IPS-18c (cell line): ENCODE measurements at regions not wholly inside any gene's neighbourhood (a gene's known extent, or its start where the extent isn't known, plus 50 kb on each side); places are given as distances from the start of the nearest gene placed in this dataset.
"Not testable (repeated sequence)": the region's sequence is repeated elsewhere in the genome, so short reads cannot be mapped to it uniquely, and the experiment has no call there.

Experiments
- H3K4me3 ChIP-seq: 2 replicates; pipeline ENCODE4 v1.7.0; 2013; ENCODE audit warnings: low read depth, mild to moderate bottlenecking, low read length, moderate library complexity; ENCODE audit not compliant: insufficient read depth
- H3K9me3 ChIP-seq: one replicate; pipeline ENCODE4 v1.6.1; 2013; ENCODE audit warnings: mild to moderate bottlenecking, low read length, moderate library complexity; ENCODE audit not compliant: control insufficient read depth, insufficient read depth

GRCh38 chr4:181853881-181854511 lies 389.2 kb upstream of the TENM3 start:
- Histone ChIP-seq H3K9me3 (no peaks in the 10 kb centered on the region), H3K4me3 (no peak overlapping the region)

- no peaks in the 10 kb centered on the region for H3K9me3 ChIP-seq
- H3K4me3 ChIP-seq, result no peak overlapping the region
Measured at GRCh38 chr4:181855307-181855706, 387.9 kb upstream of the TENM3 start.

GRCh38 chr4:181857471-181857870 lies 385.7 kb upstream of the TENM3 start:
- H3K4me3 ChIP-seq, result not testable (repeated sequence)

GRCh38 chr4:181858741-181859140 lies 384.5 kb upstream of the TENM3 start:
- Histone ChIP-seq H3K9me3 (no peaks in the 10 kb centered on the region), H3K4me3 (no peak overlapping the region)

More at GRCh38 chr4:181857471-181857870, 385.7 kb upstream of the TENM3 start:
- not testable (repeated sequence) for H3K9me3 ChIP-seq

GRCh38 chr4:181859439-181859838 lies 383.8 kb upstream of the TENM3 start:
- H3K9me3 ChIP-seq, result no peaks in the 10 kb centered on the region
- H3K4me3 ChIP-seq, result no peak overlapping the region

- Histone ChIP-seq H3K9me3 (no peaks in the 10 kb centered on the region), H3K4me3 (no peak overlapping the region)
Measured at GRCh38 chr4:181860157-181860556, 383.0 kb upstream of the TENM3 start.

- Histone ChIP-seq H3K4me3 (no peak overlapping the region), H3K9me3 (no peaks in the 10 kb centered on the region)
Measured at GRCh38 chr4:181860668-181861067, 382.5 kb upstream of the TENM3 start.

- Histone ChIP-seq H3K9me3 (no peaks in the 10 kb centered on the region), H3K4me3 (no peak overlapping the region)
Measured at GRCh38 chr4:181863856-181864255, 379.3 kb upstream of the TENM3 start.

GRCh38 chr4:181870326-181870725 lies 372.9 kb upstream of the TENM3 start:
- Histone ChIP-seq H3K9me3 (no peaks in the 10 kb centered on the region), H3K4me3 (no peak overlapping the region)

- no peak overlapping the region for H3K4me3 ChIP-seq
- H3K9me3 ChIP-seq, result no peaks in the 10 kb centered on the region
Measured at GRCh38 chr4:181874602-181875001, 368.6 kb upstream of the TENM3 start.

- Histone ChIP-seq H3K4me3 (no peak overlapping the region), H3K9me3 (no peaks in the 10 kb centered on the region)
Measured at GRCh38 chr4:181877329-181877848, 365.8 kb upstream of the TENM3 start.

- Histone ChIP-seq H3K4me3 (no peak overlapping the region), H3K9me3 (no peaks in the 10 kb centered on the region)
Measured at GRCh38 chr4:181890031-181890430, 353.2 kb upstream of the TENM3 start.

- H3K4me3 ChIP-seq, result no peak overlapping the region
- H3K9me3 ChIP-seq, result no peaks in the 10 kb centered on the region
Measured at GRCh38 chr4:181890911-181891310, 352.3 kb upstream of the TENM3 start.

GRCh38 chr4:181896614-181897013 lies 346.6 kb upstream of the TENM3 start:
- Histone ChIP-seq H3K9me3 (no peaks in the 10 kb centered on the region), H3K4me3 (no peak overlapping the region)

- Histone ChIP-seq H3K4me3 (no peak overlapping the region), H3K9me3 (no peaks in the 10 kb centered on the region)
Measured at GRCh38 chr4:181897935-181898334, 345.3 kb upstream of the TENM3 start.

- not testable (repeated sequence) for H3K4me3 ChIP-seq
Measured at GRCh38 chr4:181902404-181902803, 340.8 kb upstream of the TENM3 start.

GRCh38 chr4:181905708-181906107 lies 337.5 kb upstream of the TENM3 start:
- no peak overlapping the region for H3K4me3 ChIP-seq
- no peaks in the 10 kb centered on the region for H3K9me3 ChIP-seq

More at GRCh38 chr4:181902404-181902803, 340.8 kb upstream of the TENM3 start:
- H3K9me3 ChIP-seq, result not testable (repeated sequence)

GRCh38 chr4:181908168-181908567 lies 335.0 kb upstream of the TENM3 start:
- H3K9me3 ChIP-seq, result no peaks in the 10 kb centered on the region

GRCh38 chr4:181909368-181909767 lies 333.8 kb upstream of the TENM3 start:
- Histone ChIP-seq H3K9me3 (no peaks in the 10 kb centered on the region), H3K4me3 (no peak overlapping the region)

More at GRCh38 chr4:181908168-181908567, 335.0 kb upstream of the TENM3 start:
- no peak overlapping the region for H3K4me3 ChIP-seq
